A549 (cell line): ENCODE measurements at regions not wholly inside any gene's neighbourhood (a gene's known extent, or its start where the extent isn't known, plus 50 kb on each side); places are given as distances from the start of the nearest gene placed in this dataset.
A peak's percentile ranks its signal among the peaks of the same experiment; 100 is the strongest.

Experiments used
- ATAC-seq, 2 experiments: fragments of 200-7000 bp in 1 of 2; fragments of >200 bp in 1 of 2; cut with Nextera tagmentation in 1 of 2; cut with Tn5 transposase in 1 of 2; 3 replicates each; pipeline versions ENCODE4 v1.8.0 to v1.9.1; 2018 to 2020; ENCODE audit warnings: mild to moderate bottlenecking in 1 of 2, moderate library complexity in 1 of 2
- CTCF ChIA-PET: fragments of 300-600 bp; sonication (Branson Sonifier 250); formaldehyde crosslinking; extraction: SDS; loops from one replicate; lab custom pipeline; 2021; ENCODE audit warnings: antibody characterized with exemption, inconsistent platforms; lab: Yijun Ruan, JAX
- POLR2A ChIA-PET: fragments of 350-600 bp; formaldehyde crosslinking; extraction: SDS; loops from one replicate; lab custom pipeline; 2021; ENCODE audit warnings: antibody characterized with exemption, inconsistent platforms; lab: Yijun Ruan, JAX
- DNase-seq, 2 experiments: peaks; one replicate each; pipeline versions ENCODE4 v3.0.0 to v3.0.0-alpha.2; 2011 to 2016; ENCODE audit warnings: low read depth in 1 of 2, low spot score in 1 of 2
- FAIRE-seq: peaks from 2 replicates; lab custom pipeline; 2011; peaks lifted over from hg19 to GRCh38; lab: Jason Lieb, UNC
- H3K27ac ChIP-seq, 2 experiments: fragments of >200 bp; sonication (Bioruptor Twin); formaldehyde crosslinking; 3 replicates each; pipeline ENCODE4 v1.5.1; 2016 to 2017
- H3K4me1 ChIP-seq: fragments of >200 bp; sonication (Bioruptor Twin); formaldehyde crosslinking; 3 replicates; pipeline ENCODE4 v1.6.1; 2016
- H3K4me2 ChIP-seq: fragments of >200 bp; sonication (Bioruptor Twin); formaldehyde crosslinking; 3 replicates; pipeline ENCODE4 v1.6.1; 2016
- H3K4me3 ChIP-seq: fragments of >200 bp; sonication (Bioruptor Twin); formaldehyde crosslinking; 3 replicates; pipeline ENCODE4 v1.5.1; 2016
- H3K9me3 ChIP-seq: fragments of >200 bp; sonication (Bioruptor Twin); formaldehyde crosslinking; 3 replicates; pipeline ENCODE4 v1.6.1; 2016
- BHLHE40 ChIP-seq: IDR thresholded peaks from 2 replicates; pipeline ENCODE4 v1.6.1; 2012; ENCODE audit warnings: low read depth, low read length, inconsistent platforms
- CBX2 ChIP-seq: fragments of 200-600 bp; sonication (generic); IDR thresholded peaks from 2 replicates; pipeline ENCODE4 v1.6.1; 2016; ENCODE audit warnings: low read depth, mild to moderate bottlenecking, borderline replicate concordance
- CHD2 ChIP-seq: fragments of 150-350 bp; IDR thresholded peaks from 2 replicates; pipeline ENCODE4 v1.6.1; 2014; ENCODE audit warnings: low read length; ENCODE audit not compliant: partially characterized antibody
- CTCF ChIP-seq: fragments of >200 bp; sonication (Bioruptor Twin); formaldehyde crosslinking; IDR thresholded peaks from 3 replicates; pipeline ENCODE4 v1.5.1; 2016
- EHMT2 ChIP-seq: fragments of 200-600 bp; sonication (generic); IDR thresholded peaks from 2 replicates; pipeline ENCODE4 v1.6.1; 2016; ENCODE audit warnings: antibody characterized with exemption, low read depth, mild to moderate bottlenecking, moderate library complexity
- FOSB ChIP-seq: fragments of 250-450 bp; sonication (Bioruptor Pico); IDR thresholded peaks from 2 replicates; pipeline ENCODE4 v1.5.0; 2020; ENCODE audit warnings: mild to moderate bottlenecking, moderate library complexity
- FOSL2 ChIP-seq, 2 experiments: fragments of 450-650 bp in 1 of 2; fragments of >200 bp in 1 of 2; sonication (Bioruptor Twin) in 1 of 2; formaldehyde crosslinking; IDR thresholded peaks; 2 replicates each; pipeline versions ENCODE4 v1.5.0 to v1.6.1; 2016 to 2020; ENCODE audit warnings: mild to moderate bottlenecking in 1 of 2, moderate library complexity in 1 of 2
- HDAC2 ChIP-seq: fragments of 200-600 bp; sonication (generic); IDR thresholded peaks from 2 replicates; pipeline ENCODE4 v1.6.1; 2016
- HOXA7 ChIP-seq: fragments of 250-450 bp; sonication (Bioruptor Pico); IDR thresholded peaks from 2 replicates; pipeline ENCODE4 v1.5.0; 2020; ENCODE audit warnings: mild to moderate bottlenecking, moderate library complexity
- HOXB13 ChIP-seq: fragments of 250-450 bp; sonication (Bioruptor Pico); IDR thresholded peaks from 2 replicates; pipeline ENCODE4 v1.5.0; 2020; ENCODE audit warnings: low read depth, mild to moderate bottlenecking, moderate library complexity
- JUN ChIP-seq, 2 experiments: fragments of >200 bp; sonication (Bioruptor Twin); formaldehyde crosslinking; IDR thresholded peaks; 2 replicates in 1 of 2; 3 replicates in 1 of 2; pipeline ENCODE4 v1.6.1; 2016 to 2017
- JUNB ChIP-seq: fragments of >200 bp; sonication (Bioruptor Twin); formaldehyde crosslinking; IDR thresholded peaks from 2 replicates; pipeline ENCODE4 v1.6.1; 2016
- KDM1A ChIP-seq: fragments of 200-600 bp; sonication (generic); IDR thresholded peaks from 2 replicates; pipeline ENCODE4 v1.6.1; 2016; ENCODE audit warnings: low read depth, mild to moderate bottlenecking
- MAFK ChIP-seq: fragments of 450-650 bp; IDR thresholded peaks from 2 replicates; pipeline ENCODE4 v1.6.1; 2014; ENCODE audit not compliant: partially characterized antibody
- NR3C1 ChIP-seq: fragments of >200 bp; sonication (Bioruptor Twin); formaldehyde crosslinking; IDR thresholded peaks from 3 replicates; pipeline ENCODE4 v1.6.1; 2017
- POLR2AphosphoS2 ChIP-seq: conservative IDR thresholded peaks from 2 replicates; pipeline ENCODE4 v1.6.1; 2012; ENCODE audit warnings: low read length, improper control_type of control experiment, inconsistent platforms
- RAD21 ChIP-seq, 2 experiments: fragments of >200 bp in 1 of 2; sonication (Bioruptor Twin) in 1 of 2; formaldehyde crosslinking in 1 of 2; IDR thresholded peaks in 1 of 2; conservative IDR thresholded peaks in 1 of 2; 2 replicates in 1 of 2; 3 replicates in 1 of 2; pipeline ENCODE4 v1.6.1; 2012 to 2018; ENCODE audit warnings: inconsistent platforms in 1 of 2
- RARB ChIP-seq: fragments of 250-450 bp; sonication (Bioruptor Pico); IDR thresholded peaks from 2 replicates; pipeline ENCODE4 v1.8.0; 2021; ENCODE audit warnings: mild to moderate bottlenecking, moderate library complexity
- RCOR1 ChIP-seq: fragments of 150-350 bp; IDR thresholded peaks from 2 replicates; pipeline ENCODE4 v1.6.1; 2014; ENCODE audit warnings: antibody characterized with exemption, low read length, low read depth
- RFX5 ChIP-seq: fragments of 450-650 bp; IDR thresholded peaks from 2 replicates; pipeline ENCODE4 v1.7.1; 2014; ENCODE audit warnings: antibody characterized with exemption, mild to moderate bottlenecking, moderate library complexity
- SREBF2 ChIP-seq: fragments of 450-650 bp; IDR thresholded peaks from 2 replicates; pipeline ENCODE4 v1.6.1; 2014; ENCODE audit warnings: mild to moderate bottlenecking, moderate library complexity
- ZFP36 ChIP-seq: fragments of 450-650 bp; IDR thresholded peaks from 2 replicates; pipeline ENCODE4 v1.6.1; 2014; ENCODE audit warnings: borderline replicate concordance; ENCODE audit not compliant: partially characterized antibody
- WGBS: methylation state at CpG from one replicate; pipeline ENCODE4 v1.1.6; 2017; ENCODE audit errors: missing lambda C conversion rate; 5-methylcytosine and 5-hydroxymethylcytosine counted together
- TF ChIP-seq, protein P1 (sequence below): fragments of 250-450 bp; sonication (Bioruptor Pico); IDR thresholded peaks from 2 replicates; pipeline ENCODE4 v1.5.0; 2021; ENCODE audit warnings: mild to moderate bottlenecking, moderate library complexity, borderline replicate concordance
- TF ChIP-seq, protein P2 (sequence below): fragments of >200 bp; sonication (Bioruptor Twin); formaldehyde crosslinking; IDR thresholded peaks from 2 replicates; pipeline ENCODE4 v1.6.1; 2016

DNA sequence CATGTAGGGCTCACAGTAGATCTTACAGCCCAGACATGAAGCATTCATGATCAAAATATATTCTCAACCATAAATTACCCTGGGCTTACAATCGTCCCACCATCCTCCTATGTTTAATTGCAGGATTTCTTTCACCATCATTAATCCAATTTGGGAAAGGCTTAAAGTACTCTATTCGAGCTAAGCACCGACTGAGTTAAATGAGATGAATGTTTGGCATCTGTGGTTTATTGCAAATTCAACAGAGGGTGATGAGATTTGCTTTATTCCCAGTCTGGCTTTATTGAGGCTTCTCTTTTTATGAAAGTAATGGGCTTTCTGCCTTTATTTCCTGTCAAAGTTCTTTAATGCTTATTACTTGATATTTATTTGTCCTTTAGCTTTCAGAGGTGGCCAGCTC is 159.0 kb downstream of the METTL4 start:
- no peak overlapping the region for H3K4me2 ChIP-seq
- no peaks in the 10 kb centered on the region for H3K9me3 ChIP-seq
- ChIA-PET CTCF (no interaction called here), POLR2A (no interaction called here)
- H3K4me3 ChIP-seq, result no peak overlapping the region
- peaks cover 19% of the 10 kb centered on the region; the same call in 1 of the 3 replicates for H3K4me1 ChIP-seq
- FAIRE-seq, result no peak
- WGBS, result 64% methylated on average over 3 of the region's 3 CpGs
- no peak for TF ChIP-seq HOXB13 (CRISPR knock-in tag)
- no peak for ATAC-seq
- DNase-seq, result no peak
- no peak overlapping the region for H3K27ac ChIP-seq

DNA sequence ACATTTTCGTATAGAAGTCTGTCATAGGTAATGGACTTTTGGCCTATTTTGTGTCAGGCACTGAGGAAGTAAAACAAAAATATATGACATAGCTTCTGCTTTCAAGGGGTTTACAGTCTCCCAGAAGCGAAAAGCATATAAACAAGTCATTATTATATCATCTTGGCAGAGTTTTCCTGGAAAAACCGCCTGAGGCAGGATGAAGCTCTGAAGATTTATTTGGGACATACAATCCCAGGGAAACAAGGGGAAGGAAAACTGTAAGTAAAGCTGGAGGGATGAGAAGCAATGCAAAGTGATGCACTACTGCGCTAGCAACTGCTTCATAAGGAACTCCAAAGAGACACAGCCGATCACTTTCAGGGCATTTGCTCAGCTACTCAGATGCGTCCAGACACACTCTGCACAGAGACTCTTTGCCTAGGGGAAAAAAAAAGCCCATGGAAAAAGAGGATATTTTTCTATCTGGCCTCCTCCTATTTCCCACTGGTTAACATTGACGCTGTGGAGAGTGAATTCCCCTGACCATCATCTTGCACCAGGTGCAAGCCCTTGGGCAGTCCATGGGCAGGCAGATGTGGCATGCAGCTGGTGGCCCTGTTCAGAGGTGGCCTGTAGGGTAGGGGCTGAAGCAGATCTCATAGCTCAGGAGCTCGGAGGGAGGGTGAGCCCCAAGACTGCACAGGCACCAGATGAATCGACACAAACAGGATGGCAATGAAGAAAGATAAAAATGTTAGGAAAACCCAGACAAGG is 158.1 kb downstream of the METTL4 start:
- ChIA-PET POLR2A (no interaction called here), CTCF (no interaction called here)
- TF ChIP-seq BHLHE40, result no peak
- TF ChIP-seq POLR2AphosphoS2, result no peak
- TF ChIP-seq FOSB, result no peak
- TF ChIP-seq CBX2, result no peak
- no peak for TF ChIP-seq MAFK
- TF ChIP-seq SREBF2, result no peak
- no peak for TF ChIP-seq RCOR1
- no peak for TF ChIP-seq JUNB
- no peak for TF ChIP-seq RFX5
- no peak for TF ChIP-seq RAD21 (conservative IDR thresholded peaks at IDR 0.05 in 1 of 2, IDR thresholded peaks at IDR 0.05 in 1 of 2)
- TF ChIP-seq, protein P1, sequence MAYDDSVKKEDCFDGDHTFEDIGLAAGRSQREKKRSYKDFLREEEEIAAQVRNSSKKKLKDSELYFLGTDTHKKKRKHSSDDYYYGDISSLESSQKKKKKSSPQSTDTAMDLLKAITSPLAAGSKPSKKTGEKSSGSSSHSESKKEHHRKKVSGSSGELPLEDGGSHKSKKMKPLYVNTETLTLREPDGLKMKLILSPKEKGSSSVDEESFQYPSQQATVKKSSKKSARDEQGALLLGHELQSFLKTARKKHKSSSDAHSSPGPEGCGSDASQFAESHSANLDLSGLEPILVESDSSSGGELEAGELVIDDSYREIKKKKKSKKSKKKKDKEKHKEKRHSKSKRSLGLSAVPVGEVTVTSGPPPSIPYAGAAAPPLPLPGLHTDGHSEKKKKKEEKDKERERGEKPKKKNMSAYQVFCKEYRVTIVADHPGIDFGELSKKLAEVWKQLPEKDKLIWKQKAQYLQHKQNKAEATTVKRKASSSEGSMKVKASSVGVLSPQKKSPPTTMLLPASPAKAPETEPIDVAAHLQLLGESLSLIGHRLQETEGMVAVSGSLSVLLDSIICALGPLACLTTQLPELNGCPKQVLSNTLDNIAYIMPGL, result no peak
- DNase-seq (no peak), FAIRE-seq (no peak), ATAC-seq (no peak)
- Histone ChIP-seq H3K27ac (no peak overlapping the region), H3K4me3 (no peak overlapping the region), H3K9me3 (no peaks in the 10 kb centered on the region), H3K4me1 (peaks cover 19% of the 10 kb centered on the region; the same call in 1 of the 3 replicates), H3K4me2 (no peak overlapping the region)
- WGBS, result 73% methylated on average over 9 of the region's 9 CpGs

- H3K4me3 ChIP-seq, result no peak overlapping the region
- no peak for FAIRE-seq
- TF ChIP-seq KDM1A (no peak), MAFK (peak; percentile 42)
- TF ChIP-seq, all 56 proteins: peak for 1
- POLR2A ChIA-PET, result no interaction called here
- ATAC-seq (no peak), DNase-seq (no peak)
- Histone ChIP-seq H3K4me2 (no peak overlapping the region), H3K4me1 (peaks cover 19% of the 10 kb centered on the region; the same call in 1 of the 3 replicates), H3K9me3 (no peaks in the 10 kb centered on the region), H3K27ac (no peak overlapping the region)
- CTCF ChIA-PET, result no interaction called here
These were observed 157.1 kb downstream of the METTL4 start for GRCh38 chr18:2414235-2414634.

DNA sequence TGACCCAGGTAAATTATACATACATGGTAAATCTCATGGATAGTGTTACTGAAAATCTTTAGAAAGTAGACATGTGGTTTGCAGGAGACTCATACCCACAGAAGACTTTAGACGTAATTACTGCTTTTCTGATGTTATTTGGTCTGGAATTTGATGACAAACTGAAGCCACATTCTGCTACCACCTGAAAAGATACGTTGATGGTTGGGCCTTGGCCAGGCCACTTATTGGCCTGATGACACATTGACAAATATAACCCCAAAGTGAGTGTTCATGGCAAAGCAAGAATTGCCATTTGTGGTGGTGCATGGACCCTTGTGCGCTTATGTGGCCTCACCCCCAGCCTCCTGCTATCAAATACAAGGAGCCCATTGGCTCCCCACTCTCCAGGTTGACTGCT is 155.6 kb downstream of the METTL4 start:
- TF ChIP-seq ZFP36 (no peak), EHMT2 (no peak), FOSL2 (IDR thresholded peaks at IDR 0.05) (no peak), FOSL2 (CRISPR knock-in tag; IDR thresholded peaks at IDR 0.05) (no peak), NR3C1 (no peak), JUN (IDR thresholded peaks at IDR 0.05) (no peak), CHD2 (no peak), HOXA7 (CRISPR knock-in tag) (no peak), HDAC2 (no peak), JUNB (no peak), RARB (CRISPR knock-in tag) (no peak), CTCF (no peak), BHLHE40 (no peak)
- TF ChIP-seq, protein P2, sequence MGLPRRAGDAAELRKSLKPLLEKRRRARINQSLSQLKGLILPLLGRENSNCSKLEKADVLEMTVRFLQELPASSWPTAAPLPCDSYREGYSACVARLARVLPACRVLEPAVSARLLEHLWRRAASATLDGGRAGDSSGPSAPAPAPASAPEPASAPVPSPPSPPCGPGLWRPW, result no peak
- Histone ChIP-seq H3K4me2 (no peak overlapping the region), H3K4me1 (peaks cover 10% of the 10 kb centered on the region; the same call in 1 of the 3 replicates), H3K4me3 (no peak overlapping the region), H3K9me3 (no peaks in the 10 kb centered on the region), H3K27ac (no peak overlapping the region)
- ChIA-PET POLR2A (no interaction called here), CTCF (no interaction called here)
- no peak for FAIRE-seq
- ATAC-seq, result no peak
- 55% methylated on average over 3 of the region's 3 CpGs for WGBS
- DNase-seq, result no peak
